NCI-H1417 treated with DMSO at 0.1 percent for 48 hours (cell line): ENCODE measurements at regions not wholly inside any gene's neighbourhood (a gene's known extent, or its start where the extent isn't known, plus 50 kb on each side); places are given as distances from the start of the nearest gene placed in this dataset.
"Not testable (repeated sequence)": the region's sequence is repeated elsewhere in the genome, so short reads cannot be mapped to it uniquely, and the experiment has no call there.

Source experiments
- DNase-seq: peaks from one replicate; lab custom pipeline; 2025; lab: John Stamatoyannopoulos, UW

DNA sequence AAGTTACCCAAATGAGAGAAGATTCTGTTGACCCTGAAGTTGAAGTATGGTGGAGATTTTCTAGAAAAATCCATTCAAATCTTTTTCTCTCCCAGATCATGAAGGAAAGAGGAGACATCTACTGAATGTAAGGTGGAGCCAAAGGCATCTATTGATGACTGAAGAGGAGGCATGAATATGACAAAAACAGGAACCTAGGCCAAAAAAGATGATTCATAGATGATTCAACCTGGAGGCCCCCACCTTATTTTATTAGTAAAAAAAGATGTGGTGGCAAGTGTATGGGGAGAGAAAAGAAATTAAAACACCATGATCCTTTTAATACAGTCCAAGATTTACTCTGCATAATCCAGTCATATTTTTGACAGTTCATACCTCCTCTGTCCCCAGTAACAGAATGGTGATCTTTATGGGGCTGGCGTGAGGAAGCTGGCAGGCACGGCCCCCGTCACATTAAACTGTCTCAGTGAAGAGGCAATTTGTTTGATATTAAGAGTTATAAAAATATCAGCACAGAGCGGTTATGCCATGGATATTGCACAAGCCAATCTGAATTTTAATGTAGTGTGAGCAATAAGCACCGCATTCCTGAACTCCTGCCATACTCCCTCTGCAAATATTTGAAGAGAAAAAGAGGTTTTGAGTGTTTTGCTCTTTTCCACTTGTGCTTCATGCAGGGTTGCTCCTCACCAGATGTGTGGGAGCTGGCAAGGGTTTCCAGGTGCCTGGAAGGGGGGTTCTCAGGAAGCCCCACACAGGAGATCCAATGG, 94.4 kb downstream of the TRIM43 start:
- not testable (repeated sequence) for DNase-seq

GRCh38 chr2:95687852-95688251, 96.1 kb downstream of the TRIM43 start:
- DNase-seq: not testable (repeated sequence)

- DNase-seq: not testable (repeated sequence)
Measured at GRCh38 chr2:95691210-95691609, 99.4 kb downstream of the TRIM43 start.

DNA sequence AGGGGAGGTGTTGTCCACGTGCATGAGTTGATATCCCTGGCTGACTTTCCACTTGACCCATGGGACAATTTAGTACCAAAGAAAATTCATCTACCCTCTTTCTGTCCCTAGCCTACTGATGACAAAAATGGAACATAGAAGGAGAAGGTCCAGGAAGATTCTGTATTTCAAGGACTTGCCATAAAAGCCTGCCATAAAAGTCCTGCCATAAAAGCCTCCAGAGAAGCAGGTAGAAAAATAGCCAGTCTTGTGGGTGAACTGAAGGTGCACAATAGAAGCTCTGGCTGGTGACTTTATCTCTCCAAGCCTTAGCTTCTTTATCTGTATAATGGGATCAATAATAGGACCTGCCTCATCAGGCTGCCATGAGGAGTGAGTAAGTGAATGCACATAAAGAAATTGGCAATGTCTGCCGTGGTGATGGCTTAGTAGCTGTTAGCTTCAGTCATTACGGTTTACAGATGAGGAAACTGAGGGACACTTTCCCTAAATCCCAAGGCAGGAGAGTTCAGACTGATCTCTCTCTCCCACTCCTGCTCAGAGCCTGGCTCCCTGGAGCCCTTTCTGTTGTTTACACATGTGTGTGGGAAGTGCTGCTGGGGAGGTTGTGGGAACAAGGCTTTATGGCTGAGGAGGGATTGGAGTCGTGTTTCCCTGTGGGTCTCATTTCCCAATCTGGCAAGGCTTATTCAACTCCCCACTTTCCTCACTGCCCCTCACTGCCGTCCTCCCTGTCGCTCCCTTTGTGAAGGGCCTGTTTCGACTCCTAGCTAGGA, 101.5 kb downstream of the TRIM43 start:
- DNase-seq: not testable (repeated sequence)

- DNase-seq: no peak
Measured at GRCh38 chr2:95695613-95696012, 103.8 kb downstream of the TRIM43 start.

DNA sequence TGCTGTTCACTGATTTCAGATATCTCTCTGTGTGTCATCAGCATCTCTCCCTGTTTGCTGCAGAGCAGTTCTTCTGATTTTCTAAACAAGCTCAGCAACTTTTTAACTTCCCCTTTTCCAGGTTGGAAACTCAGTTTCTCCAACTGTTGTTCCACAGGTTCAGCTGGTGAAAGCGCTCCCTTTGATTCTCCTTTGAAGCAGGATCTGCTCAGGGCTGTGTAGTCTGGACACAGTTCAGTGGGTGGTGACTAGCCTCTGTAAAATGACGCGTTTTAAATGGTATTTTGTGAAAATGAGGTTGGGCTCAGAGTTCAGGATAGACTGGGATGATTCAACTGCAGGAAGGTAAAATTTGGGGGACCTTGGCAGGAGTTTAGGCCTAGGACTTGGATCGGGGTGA, 106.3 kb downstream of the TRIM43 start:
- DNase-seq: no peak

- not testable (repeated sequence) for DNase-seq
Measured at GRCh38 chr2:95699201-95700184, 107.7 kb downstream of the TRIM43 start.

- DNase-seq: no peak
Measured at GRCh38 chr2:95700519-95700918, 108.7 kb downstream of the TRIM43 start.

DNA sequence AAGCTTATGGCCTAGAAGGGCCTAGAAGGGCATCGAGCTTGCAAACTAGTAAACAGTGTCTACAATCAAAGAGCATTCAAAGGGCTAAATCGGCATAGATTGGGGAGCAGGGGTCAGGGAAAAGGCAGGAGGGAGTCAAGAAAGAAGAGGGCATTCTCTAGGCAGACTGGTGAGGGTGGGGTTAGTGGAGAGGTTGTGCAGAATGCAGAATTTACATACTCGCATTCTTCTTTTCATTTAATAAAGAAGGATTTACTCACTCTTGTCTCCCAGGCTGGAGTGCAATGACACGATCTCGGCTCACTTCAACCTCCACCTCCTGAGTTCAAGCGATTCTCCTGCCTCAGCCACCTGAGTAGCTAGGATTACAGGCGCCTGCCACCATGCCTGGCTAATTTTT, 110.7 kb downstream of the TRIM43 start:
- no peak for DNase-seq

DNA sequence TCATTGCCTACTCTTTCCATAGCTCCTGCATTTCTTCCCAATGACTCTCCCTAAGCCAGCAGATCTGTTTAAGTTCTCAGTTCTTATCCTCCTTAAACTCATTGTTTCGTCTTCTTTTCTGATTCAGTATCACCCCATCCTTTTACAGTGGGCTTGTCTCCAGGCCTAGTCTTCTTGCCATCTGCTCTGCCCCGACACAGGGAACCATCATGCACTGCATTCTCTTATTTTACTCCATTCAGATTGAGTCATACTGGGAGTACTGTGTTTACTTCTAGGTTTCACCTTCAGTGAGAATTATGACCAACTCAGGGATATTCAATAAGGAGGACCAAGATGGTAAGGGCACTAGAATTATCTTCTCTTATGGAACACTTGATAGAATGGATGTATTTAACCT, 115.4 kb downstream of the TRIM43 start:
- DNase-seq: not testable (repeated sequence)

- no peak for DNase-seq
Measured at GRCh38 chr2:95707837-95708236, 116.0 kb downstream of the TRIM43 start.

- no peak for DNase-seq
Measured at GRCh38 chr2:95709831-95710230, 118.0 kb downstream of the TRIM43 start.

DNA sequence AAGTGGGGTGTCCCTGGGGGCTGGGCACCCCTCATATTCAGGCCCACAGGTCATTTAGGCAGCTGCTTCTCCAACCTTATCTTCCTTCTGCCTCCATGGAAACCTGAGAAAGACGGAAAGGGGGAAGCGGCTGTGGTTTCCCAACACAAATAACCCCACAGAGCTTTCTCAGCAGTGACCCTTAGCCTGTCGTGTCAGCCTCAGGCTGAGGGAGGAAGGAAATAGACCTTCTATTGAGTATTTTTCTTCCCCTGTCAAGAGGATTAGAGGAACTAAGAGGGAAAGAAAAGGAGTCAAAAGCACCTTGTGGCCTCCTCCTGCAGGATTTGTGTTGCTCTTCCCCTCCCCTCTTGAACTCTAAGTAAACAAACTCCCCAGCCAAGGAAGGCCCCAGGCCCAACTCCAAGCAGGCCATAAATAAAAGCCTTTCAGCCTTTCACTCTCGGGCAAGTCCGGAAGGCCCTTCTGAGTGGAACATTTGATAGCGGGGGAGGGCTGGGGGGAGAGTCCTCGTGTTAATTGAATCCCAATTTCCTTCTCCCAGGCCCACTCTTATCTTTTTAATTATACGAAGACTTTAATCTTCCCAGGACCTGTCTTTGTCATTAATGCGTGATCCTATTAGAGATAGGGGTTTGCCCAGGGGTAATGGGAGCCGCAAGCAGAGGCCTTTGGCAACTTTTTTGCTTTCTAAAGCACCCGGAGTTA, 121.8 kb downstream of the TRIM43 start:
- DNase-seq: not testable (repeated sequence)

DNA sequence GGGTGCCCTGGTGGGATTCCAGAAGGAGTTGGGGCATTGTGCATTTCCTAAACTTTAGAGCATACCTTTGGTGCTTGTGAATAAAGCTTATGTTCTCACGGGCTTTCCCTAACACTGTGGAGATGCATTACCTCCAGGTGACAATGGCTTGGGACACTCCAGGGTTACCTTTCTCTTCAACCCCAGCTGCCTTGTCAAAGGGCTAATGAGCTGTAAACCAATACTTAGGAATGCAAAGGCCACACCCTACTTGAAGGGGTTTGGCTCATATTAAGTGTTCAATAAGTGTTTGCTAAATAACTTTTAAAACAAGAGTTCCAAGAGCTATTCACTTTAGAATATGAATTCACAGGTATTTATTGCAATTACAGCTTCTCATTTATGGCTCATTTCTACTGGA, 122.6 kb downstream of the TRIM43 start:
- DNase-seq: not testable (repeated sequence)

DNA sequence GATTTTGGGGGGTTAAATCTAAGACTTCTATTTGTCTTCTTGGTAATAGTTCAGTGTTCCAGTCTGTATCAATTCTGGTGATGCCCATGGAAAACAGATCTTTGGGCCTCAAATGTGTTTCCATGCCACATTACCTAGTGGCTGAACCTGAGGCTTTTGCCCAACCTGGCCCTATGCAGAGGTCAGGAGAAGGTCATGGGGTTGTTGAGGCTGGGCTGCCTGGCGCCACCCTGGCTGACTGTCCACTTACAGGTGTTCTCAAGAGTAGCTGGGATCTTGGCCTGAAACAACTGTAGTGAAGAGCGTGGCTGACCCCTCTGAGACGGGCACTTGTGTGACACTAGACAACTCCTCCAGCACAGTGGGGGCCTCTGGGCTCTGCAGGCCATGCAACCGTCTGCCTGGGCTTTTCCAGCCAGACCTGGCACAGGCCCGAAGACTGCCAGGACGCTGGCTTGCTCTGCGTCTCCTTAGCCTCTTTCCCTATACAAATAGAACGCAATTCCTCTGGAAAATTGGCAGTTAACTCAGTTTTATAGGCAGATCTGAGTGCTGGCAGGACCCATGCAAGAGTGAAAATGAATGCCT, 127.8 kb downstream of the TRIM43 start:
- no peak for DNase-seq

GRCh38 chr2:95721726-95722125, 129.9 kb downstream of the TRIM43 start:
- DNase-seq: no peak

DNA sequence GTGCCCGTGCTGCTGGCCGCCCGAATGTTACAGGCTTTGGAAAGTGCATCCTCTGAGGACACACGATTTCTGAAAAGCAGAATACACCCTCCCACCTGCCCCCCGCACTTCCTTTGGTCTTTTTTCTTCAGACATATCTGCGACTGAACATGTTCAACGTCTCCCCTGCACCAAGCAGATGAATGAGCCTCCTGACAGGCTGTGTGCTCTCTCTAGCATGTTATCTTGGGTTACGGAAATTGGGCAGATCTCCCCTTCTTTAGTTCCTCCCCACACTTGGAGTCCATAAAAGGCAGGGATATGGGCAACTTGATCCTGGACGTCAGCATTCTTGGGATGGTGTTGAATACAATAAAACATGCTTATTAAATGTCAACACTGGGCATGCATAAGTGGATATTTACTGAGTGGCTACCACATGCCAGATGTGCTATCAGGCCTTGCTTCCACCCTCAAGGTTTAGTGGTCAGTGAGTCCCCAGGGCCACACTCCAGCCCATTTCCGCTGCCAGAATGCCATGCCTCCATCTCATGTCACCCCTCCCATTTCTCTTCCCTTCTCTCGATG, 130.4 kb downstream of the TRIM43 start:
- DNase-seq: no peak

DNA sequence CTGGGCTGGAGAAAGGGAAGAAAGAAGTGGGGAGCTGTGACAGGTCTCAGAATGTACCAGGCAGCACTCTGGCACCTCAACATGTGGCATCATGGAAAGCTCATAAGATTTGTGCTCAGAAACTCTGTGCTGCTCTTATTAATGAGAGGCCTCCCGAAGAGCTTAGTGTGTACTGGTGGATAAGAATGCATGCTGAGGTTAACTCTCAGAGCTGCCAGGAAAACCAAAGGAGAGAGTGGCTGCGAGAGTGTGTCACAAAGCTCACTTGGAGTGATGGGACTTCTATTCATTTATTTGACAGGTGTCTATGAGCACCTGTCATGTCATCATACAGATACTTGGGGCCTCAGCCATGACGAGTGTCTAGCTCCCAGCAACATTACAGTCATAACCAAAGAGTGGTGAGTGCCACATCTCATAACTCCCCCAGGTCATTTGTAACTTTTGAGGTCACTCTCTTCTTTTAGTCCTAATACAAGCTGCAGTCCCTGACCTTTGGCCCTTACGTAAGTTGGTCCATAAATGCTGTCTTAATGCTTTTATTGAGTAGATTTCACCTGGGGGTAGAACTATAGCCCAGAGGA, 131.9 kb downstream of the TRIM43 start:
- DNase-seq: not testable (repeated sequence)

GRCh38 chr2:95725191-95725590, 133.4 kb downstream of the TRIM43 start:
- DNase-seq: not testable (repeated sequence)

DNA sequence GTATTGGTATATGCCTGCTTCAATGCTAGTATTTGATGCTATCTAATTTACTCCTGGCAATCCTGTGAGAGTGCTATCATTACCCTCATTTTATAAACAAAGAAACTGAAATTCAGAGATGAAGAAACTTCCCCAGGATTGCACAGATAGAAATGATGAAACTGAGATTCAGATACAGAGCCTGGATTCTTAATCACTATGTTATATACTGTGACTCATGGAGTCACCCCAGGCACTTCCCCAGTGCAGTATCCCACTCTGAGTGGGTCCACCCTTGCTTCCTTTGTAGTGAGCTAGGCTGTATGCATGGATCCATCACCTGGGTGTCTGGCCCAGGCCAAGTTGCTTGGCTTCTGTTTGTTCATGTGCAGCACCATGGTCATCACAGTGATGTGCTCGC, 133.9 kb downstream of the TRIM43 start:
- not testable (repeated sequence) for DNase-seq
